Liver (tissue), 7 donors: ENCODE measurements at regions not wholly inside any gene's neighbourhood (a gene's known extent, or its start where the extent isn't known, plus 50 kb on each side); places are given as distances from the start of the nearest gene placed in this dataset.

Source experiments
- DNase-seq: peaks from one replicate; pipeline ENCODE4 v3.0.0-alpha.2; 2017; ENCODE audit warnings: low spot score
- H3K27ac ChIP-seq, 2 donors: one replicate each; pipeline ENCODE4 v1.7.0; 2013; ENCODE audit warnings: inconsistent platforms in 2 of 2, low read length in 2 of 2, control low read depth in 1 of 2, low read depth in 1 of 2, mild to moderate bottlenecking in 1 of 2
- H3K27me3 ChIP-seq, 4 donors: one replicate each; pipeline versions ENCODE4 v1.6.1 to v1.7.0; 2013; ENCODE audit warnings: low read length in 3 of 4, inconsistent platforms in 1 of 4, mild to moderate bottlenecking in 1 of 4, moderate library complexity in 1 of 4; ENCODE audit not compliant: control insufficient read depth in 4 of 4, insufficient read depth in 4 of 4
- H3K36me3 ChIP-seq, 4 donors: one replicate each; pipeline versions ENCODE4 v1.6.1 to v1.7.0; 2013; ENCODE audit warnings: low read length in 3 of 4, mild to moderate bottlenecking in 3 of 4, low read depth in 1 of 4, moderate library complexity in 1 of 4; ENCODE audit not compliant: control insufficient read depth in 4 of 4, insufficient read depth in 3 of 4
- H3K4me1 ChIP-seq, 4 donors: one replicate each; pipeline versions ENCODE4 v1.6.1 to v1.7.0; 2013; ENCODE audit warnings: low read length in 3 of 4, mild to moderate bottlenecking in 3 of 4, moderate library complexity in 1 of 4; ENCODE audit not compliant: control insufficient read depth in 4 of 4, insufficient read depth in 4 of 4
- H3K4me3 ChIP-seq, 3 donors: one replicate each; pipeline versions ENCODE4 v1.6.1 to v1.7.0; 2013; ENCODE audit warnings: low read length in 3 of 3, control low read depth in 1 of 3, low read depth in 1 of 3, mild to moderate bottlenecking in 1 of 3
- H3K9ac ChIP-seq, 2 donors: one replicate each; pipeline ENCODE4 v1.7.0; 2013; ENCODE audit warnings: low read length in 2 of 2, mild to moderate bottlenecking in 2 of 2, moderate library complexity in 2 of 2, control low read depth in 1 of 2, low read depth in 1 of 2
- H3K9me3 ChIP-seq, 4 donors: one replicate each; pipeline versions ENCODE4 v1.6.1 to v1.7.0; 2013; ENCODE audit warnings: low read length in 3 of 4; ENCODE audit not compliant: control insufficient read depth in 4 of 4
- FOXA1 ChIP-seq: IDR thresholded peaks from 2 replicates; pipeline ENCODE4 v1.6.1; 2016; ENCODE audit warnings: antibody characterized with exemption
- FOXA2 ChIP-seq: IDR thresholded peaks from 2 replicates; pipeline ENCODE4 v1.6.1; 2016; ENCODE audit warnings: antibody characterized with exemption
- JUND ChIP-seq, 2 donors: IDR thresholded peaks; 2 replicates each; pipeline ENCODE4 v1.6.1; 2016; ENCODE audit warnings: antibody characterized with exemption in 2 of 2
- NR2F2 ChIP-seq: IDR thresholded peaks from 2 replicates; pipeline ENCODE4 v1.6.1; 2016; ENCODE audit warnings: antibody characterized with exemption
- RAD21 ChIP-seq, 2 donors: IDR thresholded peaks; 2 replicates each; pipeline ENCODE4 v1.6.1; 2016; ENCODE audit warnings: antibody characterized with exemption in 2 of 2, mild to moderate bottlenecking in 2 of 2
- RXRA ChIP-seq, 2 donors: IDR thresholded peaks; 2 replicates each; pipeline ENCODE4 v1.6.1; 2017 to 2018; ENCODE audit warnings: antibody characterized with exemption in 2 of 2, mild to moderate bottlenecking in 1 of 2
- SP1 ChIP-seq: IDR thresholded peaks from 2 replicates; pipeline ENCODE4 v1.6.1; 2018; ENCODE audit warnings: antibody characterized with exemption, mild to moderate bottlenecking
- YY1 ChIP-seq: IDR thresholded peaks from 2 replicates; pipeline ENCODE4 v1.6.1; 2016; ENCODE audit warnings: antibody characterized with exemption, mild to moderate bottlenecking
- WGBS: extraction: QIAGEN DNeasy Blood & Tissue Kit; methylation state at CpG from one replicate; pipeline ENCODE4 v1.1.7; 2013; 5-methylcytosine and 5-hydroxymethylcytosine counted together
- TF ChIP-seq, protein P1 (sequence below): IDR thresholded peaks from 2 replicates; pipeline ENCODE4 v1.6.1; 2016; ENCODE audit warnings: antibody characterized with exemption, mild to moderate bottlenecking
- TF ChIP-seq, protein P2 (sequence below): IDR thresholded peaks from 2 replicates; pipeline ENCODE4 v1.6.1; 2016; ENCODE audit warnings: antibody characterized with exemption
- TF ChIP-seq, protein P3 (sequence below): IDR thresholded peaks from 2 replicates; pipeline ENCODE4 v1.6.1; 2016; ENCODE audit warnings: antibody characterized with exemption
- donor health status: healthy.
- donor health status: healthy.
- donor health status: healthy.
- donor health status: healthy.

DNA sequence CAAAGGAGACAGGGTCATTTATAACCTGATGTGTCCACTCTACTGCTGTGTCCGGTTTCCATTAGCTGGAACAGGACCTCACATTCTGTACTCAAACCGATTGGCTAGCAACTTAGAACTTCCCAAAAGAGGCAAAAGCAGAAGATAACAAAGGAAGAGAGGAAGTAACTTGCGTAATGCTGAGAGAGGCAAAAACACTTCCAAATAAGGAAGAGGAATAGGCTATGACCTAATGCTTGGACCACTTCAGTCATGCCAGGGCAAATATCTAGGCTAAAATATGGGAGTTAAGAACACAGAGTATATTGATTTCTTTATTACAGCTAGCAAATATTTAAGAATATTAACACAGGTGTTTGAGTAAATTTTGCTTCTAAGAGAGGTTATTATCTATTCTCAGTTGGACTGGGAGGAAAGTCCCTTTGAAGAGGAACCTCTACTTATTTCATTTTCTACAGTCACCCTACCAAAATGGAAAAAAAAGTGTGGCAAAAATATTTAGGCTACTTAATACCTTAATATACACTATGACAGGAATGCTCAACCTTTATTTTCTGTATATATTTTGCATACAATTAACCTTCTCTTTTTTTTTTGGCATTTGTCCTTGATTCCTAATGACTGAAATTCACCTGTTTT is 499.8 kb upstream of the CHORDC1 start:
- WGBS, result 64% methylated on average over 3 of the region's 3 CpGs
- Histone ChIP-seq H3K27ac (no peak overlapping the region), H3K27me3 (no peaks in the 10 kb centered on the region), H3K4me1 (no peaks in the 10 kb centered on the region), H3K9me3 (no peaks in the 10 kb centered on the region), H3K9ac (no peak overlapping the region), H3K36me3 (no peaks in the 10 kb centered on the region), H3K4me3 (no peak overlapping the region)
- TF ChIP-seq JUND (IDR thresholded peaks at IDR 0.05) (no peak), YY1 (no peak), FOXA1 (no peak), SP1 (no peak), FOXA2 (no peak)
- TF ChIP-seq, protein P1, sequence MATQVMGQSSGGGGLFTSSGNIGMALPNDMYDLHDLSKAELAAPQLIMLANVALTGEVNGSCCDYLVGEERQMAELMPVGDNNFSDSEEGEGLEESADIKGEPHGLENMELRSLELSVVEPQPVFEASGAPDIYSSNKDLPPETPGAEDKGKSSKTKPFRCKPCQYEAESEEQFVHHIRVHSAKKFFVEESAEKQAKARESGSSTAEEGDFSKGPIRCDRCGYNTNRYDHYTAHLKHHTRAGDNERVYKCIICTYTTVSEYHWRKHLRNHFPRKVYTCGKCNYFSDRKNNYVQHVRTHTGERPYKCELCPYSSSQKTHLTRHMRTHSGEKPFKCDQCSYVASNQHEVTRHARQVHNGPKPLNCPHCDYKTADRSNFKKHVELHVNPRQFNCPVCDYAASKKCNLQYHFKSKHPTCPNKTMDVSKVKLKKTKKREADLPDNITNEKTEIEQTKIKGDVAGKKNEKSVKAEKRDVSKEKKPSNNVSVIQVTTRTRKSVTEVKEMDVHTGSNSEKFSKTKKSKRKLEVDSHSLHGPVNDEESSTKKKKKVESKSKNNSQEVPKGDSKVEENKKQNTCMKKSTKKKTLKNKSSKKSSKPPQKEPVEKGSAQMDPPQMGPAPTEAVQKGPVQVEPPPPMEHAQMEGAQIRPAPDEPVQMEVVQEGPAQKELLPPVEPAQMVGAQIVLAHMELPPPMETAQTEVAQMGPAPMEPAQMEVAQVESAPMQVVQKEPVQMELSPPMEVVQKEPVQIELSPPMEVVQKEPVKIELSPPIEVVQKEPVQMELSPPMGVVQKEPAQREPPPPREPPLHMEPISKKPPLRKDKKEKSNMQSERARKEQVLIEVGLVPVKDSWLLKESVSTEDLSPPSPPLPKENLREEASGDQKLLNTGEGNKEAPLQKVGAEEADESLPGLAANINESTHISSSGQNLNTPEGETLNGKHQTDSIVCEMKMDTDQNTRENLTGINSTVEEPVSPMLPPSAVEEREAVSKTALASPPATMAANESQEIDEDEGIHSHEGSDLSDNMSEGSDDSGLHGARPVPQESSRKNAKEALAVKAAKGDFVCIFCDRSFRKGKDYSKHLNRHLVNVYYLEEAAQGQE, result no peak
- TF ChIP-seq, protein P2, sequence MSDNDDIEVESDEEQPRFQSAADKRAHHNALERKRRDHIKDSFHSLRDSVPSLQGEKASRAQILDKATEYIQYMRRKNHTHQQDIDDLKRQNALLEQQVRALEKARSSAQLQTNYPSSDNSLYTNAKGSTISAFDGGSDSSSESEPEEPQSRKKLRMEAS, result no peak
- DNase-seq, result no peak

DNA sequence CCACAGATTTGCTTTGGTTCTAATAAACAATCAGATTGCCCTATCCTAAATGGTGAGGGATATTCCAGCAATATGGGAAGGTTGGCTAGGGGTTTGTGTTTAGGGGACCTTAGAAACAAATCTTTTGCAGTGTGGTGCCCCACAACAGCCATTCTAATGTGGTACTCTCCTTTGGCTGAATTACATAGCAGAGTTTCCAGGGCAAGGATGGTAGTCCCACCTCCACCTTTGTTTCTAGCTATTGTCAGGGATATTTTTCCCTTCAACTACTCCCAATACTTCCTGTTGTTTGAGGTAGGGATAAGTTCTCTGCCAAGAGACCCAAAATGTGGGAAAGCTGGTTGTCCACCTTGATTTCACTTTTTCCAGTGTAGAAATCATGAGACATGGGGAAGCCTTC is 494.7 kb upstream of the CHORDC1 start:
- Histone ChIP-seq H3K4me1 (no peaks in the 10 kb centered on the region), H3K27ac (no peak overlapping the region), H3K4me3 (no peak overlapping the region), H3K9ac (no peak overlapping the region), H3K36me3 (no peaks in the 10 kb centered on the region), H3K9me3 (peaks cover 0 to 1% (median 0%) of the 10 kb centered on the region in 4 donors), H3K27me3 (no peaks in the 10 kb centered on the region)
- TF ChIP-seq RXRA (IDR thresholded peaks at IDR 0.05) (no peak), RAD21 (IDR thresholded peaks at IDR 0.05) (no peak)
- TF ChIP-seq, protein P2, result no peak
- TF ChIP-seq, protein P3, sequence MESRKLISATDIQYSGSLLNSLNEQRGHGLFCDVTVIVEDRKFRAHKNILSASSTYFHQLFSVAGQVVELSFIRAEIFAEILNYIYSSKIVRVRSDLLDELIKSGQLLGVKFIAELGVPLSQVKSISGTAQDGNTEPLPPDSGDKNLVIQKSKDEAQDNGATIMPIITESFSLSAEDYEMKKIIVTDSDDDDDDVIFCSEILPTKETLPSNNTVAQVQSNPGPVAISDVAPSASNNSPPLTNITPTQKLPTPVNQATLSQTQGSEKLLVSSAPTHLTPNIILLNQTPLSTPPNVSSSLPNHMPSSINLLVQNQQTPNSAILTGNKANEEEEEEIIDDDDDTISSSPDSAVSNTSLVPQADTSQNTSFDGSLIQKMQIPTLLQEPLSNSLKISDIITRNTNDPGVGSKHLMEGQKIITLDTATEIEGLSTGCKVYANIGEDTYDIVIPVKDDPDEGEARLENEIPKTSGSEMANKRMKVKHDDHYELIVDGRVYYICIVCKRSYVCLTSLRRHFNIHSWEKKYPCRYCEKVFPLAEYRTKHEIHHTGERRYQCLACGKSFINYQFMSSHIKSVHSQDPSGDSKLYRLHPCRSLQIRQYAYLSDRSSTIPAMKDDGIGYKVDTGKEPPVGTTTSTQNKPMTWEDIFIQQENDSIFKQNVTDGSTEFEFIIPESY, result no peak
- no peak for DNase-seq

DNA sequence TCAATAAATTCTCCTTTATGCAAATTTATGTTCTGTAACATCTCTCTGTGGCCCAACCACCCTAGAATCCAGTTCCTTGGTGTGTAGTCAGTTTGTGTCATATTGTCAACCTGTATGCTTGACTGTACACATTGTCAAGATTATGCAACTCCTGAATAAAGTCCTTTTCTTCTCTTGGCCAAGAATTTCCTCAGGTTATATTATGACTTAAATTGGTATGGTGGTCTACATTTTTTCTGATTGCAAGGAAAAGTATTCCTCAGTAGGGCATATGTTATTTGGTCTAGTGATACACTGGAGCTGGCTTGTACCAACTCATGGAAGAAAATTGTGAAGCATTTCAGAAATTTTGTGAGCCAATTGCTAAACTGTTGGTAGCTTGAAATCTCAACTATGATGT is 482.8 kb upstream of the CHORDC1 start:
- H3K27me3 ChIP-seq, result no peaks in the 10 kb centered on the region
- TF ChIP-seq NR2F2 (no peak), YY1 (no peak)
- no peak overlapping the region for H3K9ac ChIP-seq
- peaks cover 0 to 2% (median 0%) of the 10 kb centered on the region in 4 donors for H3K9me3 ChIP-seq
- no peaks in the 10 kb centered on the region for H3K4me1 ChIP-seq
- no peaks in the 10 kb centered on the region for H3K36me3 ChIP-seq
- H3K27ac ChIP-seq, result no peak overlapping the region
- no peak overlapping the region for H3K4me3 ChIP-seq
- DNase-seq, result no peak
